ENCODE measurements at regions not wholly inside any gene's neighbourhood (a gene's known extent, or its start where the extent isn't known, plus 50 kb on each side); places are given as distances from the start of the nearest gene placed in this dataset.
"Not testable (repeated sequence)": the region's sequence is repeated elsewhere in the genome, so short reads cannot be mapped to it uniquely, and the experiment has no call there.

DNA sequence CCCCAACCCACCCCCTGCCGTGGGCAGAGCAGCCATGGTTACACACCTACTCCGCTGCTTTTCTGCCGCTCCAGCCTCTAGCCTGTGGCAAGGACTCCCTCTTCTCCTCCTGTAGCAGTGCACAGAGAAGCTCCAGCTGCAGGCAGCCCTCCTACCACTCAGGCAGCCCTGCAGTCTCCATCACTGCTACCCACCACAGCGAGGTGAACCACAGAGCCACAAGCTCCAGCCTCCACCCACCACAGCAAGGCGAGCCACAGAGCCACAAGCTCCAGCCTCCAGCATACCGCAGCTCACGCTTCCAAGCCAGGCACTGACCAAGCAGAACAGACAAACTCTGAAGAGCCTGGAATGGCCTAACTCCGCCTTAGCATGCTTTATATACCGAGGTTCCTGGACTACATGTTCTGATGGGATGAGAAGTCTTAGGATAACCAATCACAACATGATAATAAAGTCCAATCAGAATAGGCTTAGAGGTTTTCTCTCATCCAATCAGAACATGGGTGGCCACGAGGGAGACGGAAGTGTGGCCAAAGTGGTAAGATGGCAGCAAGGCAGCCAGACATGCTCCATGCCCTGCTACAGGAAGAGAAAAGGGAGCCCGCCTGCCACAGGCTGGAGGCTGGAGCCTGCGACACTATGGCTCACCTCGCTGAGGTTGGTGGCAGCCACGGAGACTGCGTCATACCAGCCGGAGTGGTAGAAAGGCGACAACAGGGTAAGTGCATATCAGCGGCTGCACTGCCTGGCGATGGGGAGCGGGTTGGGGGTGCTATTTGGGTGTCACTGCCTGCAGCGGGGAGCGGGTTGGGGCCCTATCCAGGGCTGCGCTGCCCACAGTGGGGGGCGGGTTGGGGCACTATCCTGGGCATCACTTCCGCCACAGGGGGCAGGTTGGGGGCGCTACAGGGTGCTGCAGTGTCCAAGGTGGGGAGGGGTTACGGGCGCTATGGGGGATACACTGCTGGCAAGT lies 75.8 kb upstream of the PCAT7 start:
- DNase-seq: no peak

DNA sequence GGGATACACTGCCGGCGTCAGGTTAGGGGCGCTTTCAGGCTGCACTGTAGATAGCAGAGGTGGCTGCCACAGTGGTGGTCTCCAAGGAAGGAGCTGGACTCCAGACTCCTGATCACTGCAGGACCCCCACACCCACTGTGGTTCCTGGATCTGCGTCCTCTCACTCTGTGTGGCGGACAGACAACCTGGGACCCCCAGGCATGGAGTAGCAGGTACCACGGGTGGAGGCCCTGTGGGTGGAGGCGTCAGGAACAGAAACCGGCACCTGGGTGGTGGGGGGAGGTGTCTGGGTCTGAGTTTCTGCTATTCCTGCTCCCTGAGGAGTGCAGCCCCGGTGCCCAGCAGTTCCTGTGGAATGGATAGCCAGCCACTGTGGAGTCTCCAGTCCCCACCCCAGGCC lies 75.1 kb upstream of the PCAT7 start:
- DNase-seq: no peak

DNA sequence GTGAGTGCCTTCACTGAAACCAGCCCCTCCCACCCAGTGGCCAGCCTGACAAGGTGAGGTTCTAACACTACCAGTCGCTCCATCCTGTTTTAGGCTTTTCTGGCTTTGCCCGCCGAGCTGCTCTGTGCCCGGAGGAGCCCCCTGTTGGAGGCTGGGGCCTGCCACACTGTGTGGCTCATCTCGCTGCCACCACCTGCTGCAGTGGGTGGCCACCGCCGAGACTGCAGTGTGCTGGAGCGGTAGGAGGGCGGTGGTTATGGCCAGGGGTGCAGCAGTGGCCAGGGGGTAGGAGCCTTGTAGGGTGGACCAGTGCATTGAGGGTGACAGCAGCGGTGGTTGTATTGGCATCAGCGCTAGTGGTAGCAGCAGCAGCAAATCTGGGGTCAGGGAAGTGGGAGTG lies 74.7 kb upstream of the PCAT7 start:
- no peak for DNase-seq

DNA sequence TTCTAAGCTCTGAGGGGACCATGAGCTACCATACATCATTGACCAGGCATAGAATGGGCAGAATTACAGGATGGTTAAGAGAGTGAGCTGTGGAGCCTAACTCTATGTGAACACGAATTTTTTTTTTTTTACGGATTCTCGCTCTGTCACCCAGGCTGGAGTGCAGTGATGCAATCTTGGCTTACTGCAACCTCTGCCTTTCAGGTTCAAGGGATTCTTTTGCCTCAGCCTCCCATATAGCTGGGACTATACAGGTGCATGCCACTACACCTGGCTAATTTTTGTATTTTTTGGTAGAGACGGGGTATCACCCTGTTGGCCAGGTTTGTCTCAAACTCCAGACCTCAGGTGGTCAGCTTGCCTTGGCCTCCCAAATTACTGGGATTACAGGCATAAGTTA lies 72.8 kb upstream of the PCAT7 start:
- DNase-seq: no peak

DNA sequence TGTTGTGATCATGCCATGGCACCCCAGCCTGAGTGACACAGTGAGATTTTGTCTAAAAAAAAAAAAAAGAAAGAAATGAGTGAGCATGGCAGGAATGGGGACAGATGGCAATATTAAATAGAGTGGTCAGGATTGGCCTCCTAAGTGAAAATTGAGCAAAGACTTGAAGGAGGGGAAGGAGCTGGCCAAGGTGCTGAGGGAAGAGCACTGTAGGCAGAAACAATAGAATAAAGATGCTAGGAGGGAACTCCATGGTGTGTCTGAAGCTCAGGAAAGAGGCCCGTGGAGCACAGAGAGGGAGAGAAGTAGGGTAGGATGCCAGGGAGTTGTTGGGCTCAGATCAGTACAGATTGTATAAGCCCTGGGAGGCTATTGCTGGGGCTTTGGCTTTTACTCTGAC lies 64.4 kb upstream of the PCAT7 start:
- DNase-seq: no peak

DNA sequence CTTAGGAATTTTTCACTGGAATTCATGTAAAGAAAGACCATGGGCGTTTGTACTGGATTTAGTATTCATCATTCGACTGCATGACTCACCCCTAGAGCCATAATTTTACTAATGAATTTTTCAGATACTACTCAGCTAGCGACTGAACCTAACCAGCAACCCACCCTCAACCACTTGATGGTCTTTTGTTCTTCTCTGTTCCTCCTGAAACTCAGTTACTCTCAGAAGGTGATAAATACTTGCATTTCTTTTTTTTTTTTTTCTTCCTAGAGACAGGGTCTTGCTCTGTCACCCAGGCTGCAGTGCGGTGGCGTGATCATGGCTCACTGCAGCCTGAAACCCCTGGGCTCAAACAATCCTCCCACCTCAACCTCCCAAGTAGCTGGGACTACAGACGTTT lies 62.8 kb upstream of the PCAT7 start:
- DNase-seq: not testable (repeated sequence)

DNA sequence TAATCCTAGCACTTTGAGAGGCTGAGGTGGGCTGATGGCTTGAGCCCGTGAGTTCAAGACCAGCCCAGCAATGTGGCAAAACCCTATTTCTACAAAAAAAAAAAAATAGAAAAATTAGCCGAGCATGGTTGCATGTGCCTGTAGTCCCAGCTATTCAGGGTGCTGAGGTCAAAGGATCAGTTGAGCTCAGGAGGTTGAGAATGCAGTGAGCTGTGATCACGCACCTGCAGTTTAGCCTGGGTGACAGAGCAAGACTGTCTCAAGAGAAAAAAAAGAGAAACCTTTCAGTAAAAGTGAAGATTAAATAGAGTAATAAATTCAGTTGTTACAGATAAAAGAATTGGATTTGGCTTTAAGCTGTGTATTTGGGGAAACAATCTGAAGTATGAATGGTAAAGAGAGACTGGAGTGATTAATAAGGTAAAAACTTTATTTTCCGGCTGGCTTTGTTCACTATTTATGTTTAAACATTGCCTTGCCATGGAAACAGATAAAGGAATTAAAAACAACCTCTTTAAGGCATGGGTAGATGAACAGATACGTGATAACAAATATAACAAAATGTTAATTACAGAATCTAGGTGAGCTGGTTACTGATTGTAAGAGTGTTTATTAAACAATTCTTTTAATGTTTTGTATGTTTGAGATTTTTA lies 56.0 kb upstream of the PCAT7 start:
- no peak for DNase-seq

DNA sequence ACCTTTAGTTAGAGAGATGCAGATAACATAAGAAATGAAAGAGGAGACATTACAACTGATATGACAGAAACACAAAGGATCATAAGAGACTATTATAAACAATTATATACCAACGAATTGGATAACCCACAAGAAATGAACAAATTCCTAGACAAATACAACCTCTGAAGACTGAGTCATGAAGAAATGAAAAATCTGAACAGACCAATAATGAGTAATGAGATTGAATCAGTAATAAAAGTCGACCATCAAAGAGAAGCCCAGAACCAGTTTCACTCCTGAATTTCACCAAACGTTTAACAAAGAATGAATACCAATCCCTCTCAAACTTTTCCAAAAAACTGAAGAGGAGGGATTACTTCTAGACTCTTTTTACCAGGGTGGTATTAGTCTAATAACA lies 50.5 kb upstream of the PCAT7 start:
- DNase-seq: no peak

Measured in hematopoietic multipotent progenitor cell treated with erythropoietin and hydrocortisone succinate and interleukin-3 and kit ligand, for 8 days (in vitro differentiated cells).